Activated T-helper 17 cell treated with anti-CD3 and anti-CD28 coated beads, Interleukin-2, amount 50 U/mL, for 72 hours (primary cell): ENCODE measurements at regions not wholly inside any gene's neighbourhood (a gene's known extent, or its start where the extent isn't known, plus 50 kb on each side); places are given as distances from the start of the nearest gene placed in this dataset.
"Not testable (repeated sequence)": the region's sequence is repeated elsewhere in the genome, so short reads cannot be mapped to it uniquely, and the experiment has no call there.

Source experiments
- ATAC-seq: fragments of 150-1000 bp; cut with Tn5 transposase; replicated peaks from 2 replicates; pipeline ENCODE4 v1.10.0; 2021; ENCODE audit warnings: mild to moderate bottlenecking, moderate library complexity
- H3K27ac Mint-ChIP-seq: one replicate; pipeline ENCODE4 v1.8.0; 2022; ENCODE audit warnings: mixed read lengths
- H3K27me3 Mint-ChIP-seq: one replicate; pipeline ENCODE4 v1.8.0; 2022; ENCODE audit warnings: mixed read lengths
- H3K36me3 Mint-ChIP-seq: one replicate; pipeline ENCODE4 v1.8.0; 2022; ENCODE audit warnings: low read depth, mild to moderate bottlenecking, mixed read lengths
- H3K4me1 Mint-ChIP-seq: one replicate; pipeline ENCODE4 v1.8.0; 2022; ENCODE audit warnings: mixed read lengths
- H3K4me3 Mint-ChIP-seq: one replicate; pipeline ENCODE4 v1.8.0; 2022; ENCODE audit warnings: mild to moderate bottlenecking, mixed read lengths
- H3K9me3 Mint-ChIP-seq: one replicate; pipeline ENCODE4 v1.8.0; 2022; ENCODE audit warnings: mixed read lengths

- peaks cover 11% of the 10 kb centered on the region for H3K27me3 Mint-ChIP-seq
- ATAC-seq = no peak
- no peaks in the 10 kb centered on the region for H3K36me3 Mint-ChIP-seq
- H3K9me3 Mint-ChIP-seq = no peaks in the 10 kb centered on the region
- H3K4me3 Mint-ChIP-seq = no peak overlapping the region
- no peaks in the 10 kb centered on the region for H3K4me1 Mint-ChIP-seq
- H3K27ac Mint-ChIP-seq = no peak overlapping the region
Observed at GRCh38 chr5:1648806-1649205, 125.0 kb upstream of the LPCAT1 start.

- Mint-ChIP-seq H3K4me1 (no peaks in the 10 kb centered on the region), H3K27me3 (peaks cover 11% of the 10 kb centered on the region), H3K4me3 (no peak overlapping the region), H3K27ac (no peak overlapping the region), H3K9me3 (no peaks in the 10 kb centered on the region), H3K36me3 (no peaks in the 10 kb centered on the region)
- ATAC-seq = no peak
Observed at GRCh38 chr5:1647580-1647979, 123.8 kb upstream of the LPCAT1 start.

- no peaks in the 10 kb centered on the region for H3K4me1 Mint-ChIP-seq
- H3K27me3 Mint-ChIP-seq = peaks cover 6% of the 10 kb centered on the region
- H3K9me3 Mint-ChIP-seq = no peaks in the 10 kb centered on the region
- H3K27ac Mint-ChIP-seq = no peak overlapping the region
- H3K4me3 Mint-ChIP-seq = no peak overlapping the region
- ATAC-seq = peak; percentile 87
- H3K36me3 Mint-ChIP-seq = no peaks in the 10 kb centered on the region
Observed at GRCh38 chr5:1644810-1645571, 121.2 kb upstream of the LPCAT1 start.

GRCh38 chr5:1644393-1644809 lies 120.6 kb upstream of the LPCAT1 start:
- ATAC-seq, H3K36me3 Mint-ChIP-seq, H3K27ac Mint-ChIP-seq, H3K9me3 Mint-ChIP-seq, H3K4me1 Mint-ChIP-seq, H3K27me3 Mint-ChIP-seq, H3K4me3 Mint-ChIP-seq: not testable (repeated sequence)

- Mint-ChIP-seq H3K27ac (no peak overlapping the region), H3K27me3 (peaks cover 6% of the 10 kb centered on the region), H3K9me3 (no peaks in the 10 kb centered on the region), H3K4me1 (no peaks in the 10 kb centered on the region), H3K36me3 (no peaks in the 10 kb centered on the region), H3K4me3 (no peak overlapping the region)
- ATAC-seq = no peak
Observed at GRCh38 chr5:1643651-1644392, 120.1 kb upstream of the LPCAT1 start.

GRCh38 chr5:1642621-1643061 lies 118.9 kb upstream of the LPCAT1 start:
- no peak for ATAC-seq
- Mint-ChIP-seq H3K9me3 (no peaks in the 10 kb centered on the region), H3K4me1 (no peaks in the 10 kb centered on the region), H3K4me3 (no peak overlapping the region), H3K27ac (no peak overlapping the region), H3K36me3 (no peaks in the 10 kb centered on the region), H3K27me3 (peaks cover 6% of the 10 kb centered on the region)

GRCh38 chr5:1642221-1642620 lies 118.5 kb upstream of the LPCAT1 start:
- H3K4me3 Mint-ChIP-seq = no peak overlapping the region
- H3K9me3 Mint-ChIP-seq = no peaks in the 10 kb centered on the region
- H3K36me3 Mint-ChIP-seq = no peaks in the 10 kb centered on the region
- no peaks in the 10 kb centered on the region for H3K4me1 Mint-ChIP-seq
- H3K27me3 Mint-ChIP-seq = peaks cover 6% of the 10 kb centered on the region
- no peak overlapping the region for H3K27ac Mint-ChIP-seq
- ATAC-seq = no peak

GRCh38 chr5:1641560-1642166 lies 117.9 kb upstream of the LPCAT1 start:
- H3K9me3 Mint-ChIP-seq = no peaks in the 10 kb centered on the region
- peaks cover 6% of the 10 kb centered on the region for H3K27me3 Mint-ChIP-seq
- H3K4me3 Mint-ChIP-seq = no peak overlapping the region
- no peak overlapping the region for H3K27ac Mint-ChIP-seq
- no peaks in the 10 kb centered on the region for H3K36me3 Mint-ChIP-seq
- ATAC-seq = peak; percentile 88
- no peaks in the 10 kb centered on the region for H3K4me1 Mint-ChIP-seq

GRCh38 chr5:1641041-1641440 lies 117.3 kb upstream of the LPCAT1 start:
- ATAC-seq = no peak
- Mint-ChIP-seq H3K27me3 (peaks cover 6% of the 10 kb centered on the region), H3K4me1 (no peaks in the 10 kb centered on the region), H3K4me3 (no peak overlapping the region), H3K27ac (no peak overlapping the region), H3K9me3 (no peaks in the 10 kb centered on the region), H3K36me3 (no peaks in the 10 kb centered on the region)

GRCh38 chr5:1640421-1640881 lies 116.7 kb upstream of the LPCAT1 start:
- H3K4me1 Mint-ChIP-seq = peaks cover 2% of the 10 kb centered on the region
- no peak overlapping the region for H3K4me3 Mint-ChIP-seq
- no peak overlapping the region for H3K27ac Mint-ChIP-seq
- ATAC-seq = no peak
- no peaks in the 10 kb centered on the region for H3K9me3 Mint-ChIP-seq
- peaks cover 6% of the 10 kb centered on the region for H3K27me3 Mint-ChIP-seq
- no peaks in the 10 kb centered on the region for H3K36me3 Mint-ChIP-seq

GRCh38 chr5:1639757-1640156 lies 116.0 kb upstream of the LPCAT1 start:
- Mint-ChIP-seq H3K9me3 (no peaks in the 10 kb centered on the region), H3K27ac (no peak overlapping the region), H3K27me3 (peaks cover 6% of the 10 kb centered on the region), H3K4me1 (peaks cover 6% of the 10 kb centered on the region), H3K4me3 (no peak overlapping the region), H3K36me3 (no peaks in the 10 kb centered on the region)
- no peak for ATAC-seq

- Mint-ChIP-seq H3K9me3 (no peaks in the 10 kb centered on the region), H3K27me3 (peaks cover 3% of the 10 kb centered on the region), H3K4me1 (peaks cover 10% of the 10 kb centered on the region), H3K4me3 (no peak overlapping the region), H3K36me3 (no peaks in the 10 kb centered on the region), H3K27ac (no peak overlapping the region)
- ATAC-seq = no peak
Observed at GRCh38 chr5:1638658-1639400, 115.1 kb upstream of the LPCAT1 start.

- no peak for ATAC-seq
- no peak overlapping the region for H3K27ac Mint-ChIP-seq
- H3K4me3 Mint-ChIP-seq = no peak overlapping the region
- peaks cover 3% of the 10 kb centered on the region for H3K27me3 Mint-ChIP-seq
- H3K4me1 Mint-ChIP-seq = peaks cover 10% of the 10 kb centered on the region
- H3K9me3 Mint-ChIP-seq = no peaks in the 10 kb centered on the region
- H3K36me3 Mint-ChIP-seq = no peaks in the 10 kb centered on the region
Observed at GRCh38 chr5:1637639-1638481, 114.1 kb upstream of the LPCAT1 start.
